ENCODE measurements at regions not wholly inside any gene's neighbourhood (a gene's known extent, or its start where the extent isn't known, plus 50 kb on each side); places are given as distances from the start of the nearest gene placed in this dataset.
"Not testable (repeated sequence)": the region's sequence is repeated elsewhere in the genome, so short reads cannot be mapped to it uniquely, and the experiment has no call there.

GRCh38 chr9:30010691-30011090 lies 2373.8 kb upstream of the ACO1 start:
- DNase-seq (ENCODE audit: low spot score): no peak

GRCh38 chr9:30012622-30013021 lies 2371.8 kb upstream of the ACO1 start:
- no peak for DNase-seq (ENCODE audit: low spot score)

GRCh38 chr9:30015073-30015472 lies 2369.4 kb upstream of the ACO1 start:
- no peak for DNase-seq (ENCODE audit: low spot score)

GRCh38 chr9:30020161-30020560 lies 2364.3 kb upstream of the ACO1 start:
- DNase-seq (ENCODE audit: low spot score): no peak

- no peak for DNase-seq (ENCODE audit: low spot score)
Measured at GRCh38 chr9:30035761-30036160, 2348.7 kb upstream of the ACO1 start.

GRCh38 chr9:30036558-30036957 lies 2347.9 kb upstream of the ACO1 start:
- DNase-seq (ENCODE audit: low spot score): no peak

GRCh38 chr9:30039712-30040111 lies 2344.7 kb upstream of the ACO1 start:
- no peak for DNase-seq (ENCODE audit: low spot score)

- DNase-seq (ENCODE audit: low spot score): no peak
Measured at GRCh38 chr9:30048396-30048795, 2336.0 kb upstream of the ACO1 start.

GRCh38 chr9:30058463-30058862 lies 2326.0 kb upstream of the ACO1 start:
- no peak for DNase-seq (ENCODE audit: low spot score)

- no peak for DNase-seq (ENCODE audit: low spot score)
Measured at GRCh38 chr9:30060976-30061375, 2323.5 kb upstream of the ACO1 start.

GRCh38 chr9:30065888-30066287 lies 2318.6 kb upstream of the ACO1 start:
- no peak for DNase-seq (ENCODE audit: low spot score)

GRCh38 chr9:30069236-30069635 lies 2315.2 kb upstream of the ACO1 start:
- DNase-seq (ENCODE audit: low spot score): not testable (repeated sequence)

- no peak for DNase-seq (ENCODE audit: low spot score)
Measured at GRCh38 chr9:30075022-30075421, 2309.4 kb upstream of the ACO1 start.

- peak; percentile 11 for DNase-seq (ENCODE audit: low spot score)
Measured at GRCh38 chr9:30075451-30076199, 2308.8 kb upstream of the ACO1 start.

- no peak for DNase-seq (ENCODE audit: low spot score)
Measured at GRCh38 chr9:30078195-30078594, 2306.2 kb upstream of the ACO1 start.

GRCh38 chr9:30089428-30089827 lies 2295.0 kb upstream of the ACO1 start:
- peak; percentile 14 for DNase-seq (ENCODE audit: low spot score)

- no peak for DNase-seq (ENCODE audit: low spot score)
Measured at GRCh38 chr9:30103647-30104394, 2280.6 kb upstream of the ACO1 start.

GRCh38 chr9:30107134-30107533 lies 2277.3 kb upstream of the ACO1 start:
- DNase-seq (ENCODE audit: low spot score): not testable (repeated sequence)

GRCh38 chr9:30116673-30117217 lies 2267.7 kb upstream of the ACO1 start:
- no peak for DNase-seq (ENCODE audit: low spot score)

GRCh38 chr9:30120666-30121065 lies 2263.8 kb upstream of the ACO1 start:
- no peak for DNase-seq (ENCODE audit: low spot score)

GRCh38 chr9:30121611-30122010 lies 2262.8 kb upstream of the ACO1 start:
- DNase-seq (ENCODE audit: low spot score): no peak

- DNase-seq (ENCODE audit: low spot score): no peak
Measured at GRCh38 chr9:30125881-30126280, 2258.6 kb upstream of the ACO1 start.

- DNase-seq (ENCODE audit: low spot score): no peak
Measured at GRCh38 chr9:30127371-30127770, 2257.1 kb upstream of the ACO1 start.

All from LoVo (cell line).